ENCODE measurements at regions not wholly inside any gene's neighbourhood (a gene's known extent, or its start where the extent isn't known, plus 50 kb on each side); places are given as distances from the start of the nearest gene placed in this dataset.

DNA sequence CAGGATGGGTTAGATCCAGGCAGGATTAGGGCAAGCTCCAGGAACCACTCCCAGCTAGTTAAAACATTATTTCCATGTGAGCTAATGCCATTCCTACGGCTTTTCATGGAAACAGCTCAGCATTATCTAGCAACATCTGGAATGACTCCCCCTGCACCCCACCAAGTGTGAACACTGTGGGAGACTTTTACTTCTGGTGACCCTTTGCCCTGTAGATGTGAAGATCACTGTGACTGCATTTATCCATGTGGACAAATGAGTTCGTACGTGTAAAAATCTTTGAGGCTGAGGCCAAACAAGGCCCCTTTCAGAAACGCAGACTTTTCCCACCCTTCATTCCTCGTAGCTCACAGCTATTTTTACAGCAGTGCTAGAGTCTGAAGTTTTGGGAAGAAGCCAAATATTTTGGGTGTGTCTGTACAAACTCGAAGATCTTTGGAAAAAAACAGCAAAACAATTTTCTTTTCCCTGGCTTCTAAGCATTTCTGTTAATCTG is 221.8 kb upstream of the SOX4 start:
- no peak for ATAC-seq
- H3K27me3 ChIP-seq (ENCODE audit: control insufficient read depth, insufficient read depth, low read length), result no peaks in the 10 kb centered on the region
- H3K27ac ChIP-seq (ENCODE audit: low read length), result no peak overlapping the region
- DNase-seq (ENCODE audit: low read depth, low spot score), result no peak
- H3K4me1 ChIP-seq (ENCODE audit: control insufficient read depth, insufficient read depth, low read length), result no peaks in the 10 kb centered on the region
- TF ChIP-seq, protein P1, sequence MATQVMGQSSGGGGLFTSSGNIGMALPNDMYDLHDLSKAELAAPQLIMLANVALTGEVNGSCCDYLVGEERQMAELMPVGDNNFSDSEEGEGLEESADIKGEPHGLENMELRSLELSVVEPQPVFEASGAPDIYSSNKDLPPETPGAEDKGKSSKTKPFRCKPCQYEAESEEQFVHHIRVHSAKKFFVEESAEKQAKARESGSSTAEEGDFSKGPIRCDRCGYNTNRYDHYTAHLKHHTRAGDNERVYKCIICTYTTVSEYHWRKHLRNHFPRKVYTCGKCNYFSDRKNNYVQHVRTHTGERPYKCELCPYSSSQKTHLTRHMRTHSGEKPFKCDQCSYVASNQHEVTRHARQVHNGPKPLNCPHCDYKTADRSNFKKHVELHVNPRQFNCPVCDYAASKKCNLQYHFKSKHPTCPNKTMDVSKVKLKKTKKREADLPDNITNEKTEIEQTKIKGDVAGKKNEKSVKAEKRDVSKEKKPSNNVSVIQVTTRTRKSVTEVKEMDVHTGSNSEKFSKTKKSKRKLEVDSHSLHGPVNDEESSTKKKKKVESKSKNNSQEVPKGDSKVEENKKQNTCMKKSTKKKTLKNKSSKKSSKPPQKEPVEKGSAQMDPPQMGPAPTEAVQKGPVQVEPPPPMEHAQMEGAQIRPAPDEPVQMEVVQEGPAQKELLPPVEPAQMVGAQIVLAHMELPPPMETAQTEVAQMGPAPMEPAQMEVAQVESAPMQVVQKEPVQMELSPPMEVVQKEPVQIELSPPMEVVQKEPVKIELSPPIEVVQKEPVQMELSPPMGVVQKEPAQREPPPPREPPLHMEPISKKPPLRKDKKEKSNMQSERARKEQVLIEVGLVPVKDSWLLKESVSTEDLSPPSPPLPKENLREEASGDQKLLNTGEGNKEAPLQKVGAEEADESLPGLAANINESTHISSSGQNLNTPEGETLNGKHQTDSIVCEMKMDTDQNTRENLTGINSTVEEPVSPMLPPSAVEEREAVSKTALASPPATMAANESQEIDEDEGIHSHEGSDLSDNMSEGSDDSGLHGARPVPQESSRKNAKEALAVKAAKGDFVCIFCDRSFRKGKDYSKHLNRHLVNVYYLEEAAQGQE (IDR thresholded peaks at IDR 0.05; ENCODE audit: insufficient read depth in 1 of 2, low read depth in 2 of 2, low read length in 1 of 2), result no peak
- in situ Hi-C loops (cut with HindIII; ENCODE audit: low pct_unique_long_range_greater_than_20kb, low sequenced_read_pairs) (no loop called here), intact Hi-C loops (cut with micrococcal nuclease; ENCODE audit: unreplicated experiment) (no loop called here)
- CTCF ChIA-PET, result no interaction called here
- BruUV-seq (replicated peaks), result no TSS peak
- no peaks in the 10 kb centered on the region for H3K36me3 ChIP-seq (ENCODE audit: control insufficient read depth, insufficient read depth, low read length)
- no peak overlapping the region for H3K4me3 ChIP-seq (ENCODE audit: low read depth in 2 of 2, low read length in 2 of 2)
- H3K9me3 ChIP-seq (ENCODE audit: control insufficient read depth, insufficient read depth, low read depth, low read length), result no peaks in the 10 kb centered on the region
- POLR2A ChIA-PET, result no interaction called here

DNA sequence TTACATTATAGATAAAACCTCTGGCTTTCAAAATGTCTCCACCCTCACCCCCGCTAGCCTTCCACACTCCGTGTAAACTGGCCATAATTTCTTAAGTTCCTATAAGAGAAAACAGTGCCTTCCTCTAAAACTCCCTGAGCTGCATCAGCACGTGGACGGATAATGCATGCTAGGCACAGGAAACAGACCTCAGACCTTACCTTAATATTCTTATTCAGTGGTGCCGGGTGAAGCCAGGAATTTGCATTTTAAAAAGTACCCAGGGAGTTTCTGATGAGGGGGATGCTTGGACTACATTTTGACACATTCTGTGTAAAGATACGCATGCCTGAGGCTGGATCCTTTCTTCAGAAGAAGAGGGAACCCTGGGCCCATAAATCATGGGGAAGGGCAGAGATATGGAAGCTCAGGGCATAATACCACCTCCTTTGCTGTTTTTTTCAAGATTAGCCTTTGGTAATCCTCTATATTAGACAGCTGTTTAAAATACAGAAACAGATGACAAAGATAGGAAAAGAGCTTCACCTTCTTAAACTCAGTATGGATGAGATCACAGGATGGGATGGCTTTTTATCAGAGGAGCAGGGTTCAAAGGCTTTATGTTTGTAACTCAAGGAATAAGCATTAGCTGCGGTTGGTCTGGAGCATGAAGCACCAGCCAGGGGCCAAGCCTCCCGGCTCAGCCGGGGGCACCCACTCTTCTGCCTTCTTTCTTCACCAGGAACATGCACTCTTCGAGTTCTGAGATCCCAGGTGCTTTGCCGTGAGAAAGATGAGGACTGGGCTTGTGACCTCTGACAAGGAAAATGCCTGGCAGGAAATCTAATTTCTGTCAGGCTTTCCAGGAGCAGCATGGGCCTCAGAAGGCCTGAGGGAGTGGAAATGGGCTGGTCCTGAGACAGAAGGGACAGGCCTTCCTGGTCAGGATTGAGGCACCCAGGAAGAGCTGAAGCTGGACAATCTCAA is 218.1 kb upstream of the SOX4 start:
- ChIA-PET POLR2A (no interaction called here), CTCF (no interaction called here)
- Histone ChIP-seq H3K27me3 (ENCODE audit: control insufficient read depth, insufficient read depth, low read length) (no peaks in the 10 kb centered on the region), H3K9me3 (ENCODE audit: control insufficient read depth, insufficient read depth, low read depth, low read length) (no peaks in the 10 kb centered on the region), H3K27ac (ENCODE audit: low read length) (no peak overlapping the region), H3K4me3 (ENCODE audit: low read depth in 2 of 2, low read length in 2 of 2) (no peak overlapping the region), H3K4me1 (ENCODE audit: control insufficient read depth, insufficient read depth, low read length) (no peaks in the 10 kb centered on the region), H3K36me3 (ENCODE audit: control insufficient read depth, insufficient read depth, low read length) (no peaks in the 10 kb centered on the region)
- TF ChIP-seq, protein P2, sequence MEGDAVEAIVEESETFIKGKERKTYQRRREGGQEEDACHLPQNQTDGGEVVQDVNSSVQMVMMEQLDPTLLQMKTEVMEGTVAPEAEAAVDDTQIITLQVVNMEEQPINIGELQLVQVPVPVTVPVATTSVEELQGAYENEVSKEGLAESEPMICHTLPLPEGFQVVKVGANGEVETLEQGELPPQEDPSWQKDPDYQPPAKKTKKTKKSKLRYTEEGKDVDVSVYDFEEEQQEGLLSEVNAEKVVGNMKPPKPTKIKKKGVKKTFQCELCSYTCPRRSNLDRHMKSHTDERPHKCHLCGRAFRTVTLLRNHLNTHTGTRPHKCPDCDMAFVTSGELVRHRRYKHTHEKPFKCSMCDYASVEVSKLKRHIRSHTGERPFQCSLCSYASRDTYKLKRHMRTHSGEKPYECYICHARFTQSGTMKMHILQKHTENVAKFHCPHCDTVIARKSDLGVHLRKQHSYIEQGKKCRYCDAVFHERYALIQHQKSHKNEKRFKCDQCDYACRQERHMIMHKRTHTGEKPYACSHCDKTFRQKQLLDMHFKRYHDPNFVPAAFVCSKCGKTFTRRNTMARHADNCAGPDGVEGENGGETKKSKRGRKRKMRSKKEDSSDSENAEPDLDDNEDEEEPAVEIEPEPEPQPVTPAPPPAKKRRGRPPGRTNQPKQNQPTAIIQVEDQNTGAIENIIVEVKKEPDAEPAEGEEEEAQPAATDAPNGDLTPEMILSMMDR (IDR thresholded peaks at IDR 0.05), result no peak
- TF ChIP-seq, protein P1 (IDR thresholded peaks at IDR 0.05; ENCODE audit: insufficient read depth in 1 of 2, low read depth in 2 of 2, low read length in 1 of 2), result no peak
- TF ChIP-seq SIN3A (IDR thresholded peaks at IDR 0.05; ENCODE audit: borderline replicate concordance, insufficient read depth, low read depth, low read length), result no peak
- TF ChIP-seq POLR2AphosphoS5 (IDR thresholded peaks at IDR 0.05; ENCODE audit: low read depth, low read length), result no peak
- TF ChIP-seq TCF7L2 (IDR thresholded peaks at IDR 0.05; ENCODE audit: low read depth, low read length), result no peak
- ATAC-seq (no peak), DNase-seq (ENCODE audit: low read depth, low spot score) (no peak)
- no TSS peak for BruUV-seq (replicated peaks)
- in situ Hi-C loops (cut with HindIII; ENCODE audit: low pct_unique_long_range_greater_than_20kb, low sequenced_read_pairs) (no loop called here), intact Hi-C loops (cut with micrococcal nuclease; ENCODE audit: unreplicated experiment) (no loop called here)
